ENCODE measurements at regions not wholly inside any gene's neighbourhood (a gene's known extent, or its start where the extent isn't known, plus 50 kb on each side); places are given as distances from the start of the nearest gene placed in this dataset.
"Not testable (repeated sequence)": the region's sequence is repeated elsewhere in the genome, so short reads cannot be mapped to it uniquely, and the experiment has no call there.

DNA sequence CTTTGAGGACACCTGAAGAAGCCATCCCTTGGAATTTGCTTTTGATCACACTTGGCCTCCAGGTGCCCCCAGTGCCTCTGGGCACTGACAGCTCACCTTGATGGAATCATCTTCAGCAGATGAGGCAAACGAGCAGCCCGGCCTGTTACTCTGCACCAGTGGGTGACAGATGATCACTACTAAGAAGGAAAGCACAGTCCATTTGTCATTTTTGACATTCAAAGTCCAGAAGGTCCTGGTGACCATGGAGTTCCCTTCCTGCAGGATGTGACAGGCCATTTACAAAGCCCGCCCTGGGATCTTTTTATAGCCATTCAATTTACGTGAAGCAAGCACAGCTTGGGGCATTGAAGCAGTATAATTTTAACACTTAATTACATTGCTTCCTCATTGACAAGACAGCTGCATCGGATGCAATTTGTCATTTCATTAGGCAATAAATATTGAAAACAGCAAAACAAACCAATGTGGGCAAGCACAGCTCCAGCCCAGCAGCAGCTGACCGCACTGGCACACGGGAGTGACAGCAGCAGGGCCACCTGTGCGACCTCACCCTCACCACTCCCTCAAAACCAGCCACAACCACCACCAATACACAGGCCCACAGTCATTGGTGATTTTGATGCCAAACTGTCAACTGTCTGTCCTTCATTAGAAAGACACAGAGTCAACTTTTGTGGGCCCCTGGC, 76.0 kb upstream of the SLC66A3 start:
- H3K4me3 ChIP-seq (ENCODE audit: insufficient read depth, low read depth, low read length, poor library complexity, severe bottlenecking): no peak overlapping the region
- H3K27ac ChIP-seq (ENCODE audit: insufficient read depth, low read length, poor library complexity, severe bottlenecking): no peak overlapping the region
- H3K27me3 ChIP-seq (replicated peaks; ENCODE audit: control insufficient read depth, insufficient read depth, low read length, poor library complexity, severe bottlenecking): no peaks in the 10 kb centered on the region
- no peaks in the 10 kb centered on the region for H3K9me3 ChIP-seq (ENCODE audit: control insufficient read depth, low read length)
- no peaks in the 10 kb centered on the region for H3K4me1 ChIP-seq (ENCODE audit: control insufficient read depth, insufficient read depth, low read length, poor library complexity, severe bottlenecking)
- no peak for DNase-seq
- no peaks in the 10 kb centered on the region for H3K36me3 ChIP-seq (ENCODE audit: control insufficient read depth, insufficient read depth, low read length)

DNA sequence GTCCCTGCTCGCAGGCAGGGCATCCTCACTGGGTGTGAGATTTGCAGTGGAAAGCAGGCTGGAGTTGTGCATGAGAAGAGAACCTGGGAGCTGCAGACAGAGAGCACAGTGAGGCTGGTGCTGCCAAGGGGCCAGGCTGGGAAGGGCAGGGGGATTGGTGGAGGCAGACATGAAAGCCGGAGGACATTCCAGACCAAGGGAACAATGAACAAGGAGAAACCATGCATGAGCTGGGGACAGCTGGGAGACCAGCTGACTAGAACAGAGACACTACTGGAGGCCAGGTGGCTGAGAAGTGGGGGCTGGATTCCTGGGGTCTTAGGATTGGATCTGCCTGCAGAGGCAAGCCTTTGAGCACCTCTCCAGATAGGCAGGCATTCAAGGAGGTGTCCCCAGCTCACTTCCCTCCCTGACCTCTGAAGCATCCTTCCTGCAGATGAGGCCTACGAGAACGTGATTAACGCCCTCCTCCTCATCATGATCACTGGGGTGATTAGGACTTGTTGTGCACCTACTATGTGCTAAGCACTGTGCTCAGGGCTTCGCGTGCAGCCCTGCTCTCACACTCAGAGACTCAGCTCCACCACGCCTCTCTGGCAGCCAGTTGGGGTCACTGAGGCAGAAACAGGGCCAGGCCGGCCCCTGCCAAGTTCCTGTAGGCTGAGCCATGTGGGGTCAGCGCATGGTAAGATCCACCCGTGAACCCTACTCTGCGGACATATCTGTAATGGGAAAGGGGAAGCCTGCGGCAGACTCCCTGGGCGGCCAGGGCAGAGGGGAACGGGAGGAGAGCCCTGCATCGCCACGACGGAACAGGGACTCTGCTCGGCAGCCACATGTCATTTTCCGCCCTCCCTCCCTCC, 74.8 kb upstream of the SLC66A3 start:
- Histone ChIP-seq H3K4me3 (ENCODE audit: insufficient read depth, low read depth, low read length, poor library complexity, severe bottlenecking) (no peak overlapping the region), H3K9me3 (ENCODE audit: control insufficient read depth, low read length) (no peaks in the 10 kb centered on the region), H3K36me3 (ENCODE audit: control insufficient read depth, insufficient read depth, low read length) (no peaks in the 10 kb centered on the region), H3K27ac (ENCODE audit: insufficient read depth, low read length, poor library complexity, severe bottlenecking) (no peak overlapping the region), H3K27me3 (replicated peaks; ENCODE audit: control insufficient read depth, insufficient read depth, low read length, poor library complexity, severe bottlenecking) (no peaks in the 10 kb centered on the region), H3K4me1 (ENCODE audit: control insufficient read depth, insufficient read depth, low read length, poor library complexity, severe bottlenecking) (no peaks in the 10 kb centered on the region)
- no peak for DNase-seq

DNA sequence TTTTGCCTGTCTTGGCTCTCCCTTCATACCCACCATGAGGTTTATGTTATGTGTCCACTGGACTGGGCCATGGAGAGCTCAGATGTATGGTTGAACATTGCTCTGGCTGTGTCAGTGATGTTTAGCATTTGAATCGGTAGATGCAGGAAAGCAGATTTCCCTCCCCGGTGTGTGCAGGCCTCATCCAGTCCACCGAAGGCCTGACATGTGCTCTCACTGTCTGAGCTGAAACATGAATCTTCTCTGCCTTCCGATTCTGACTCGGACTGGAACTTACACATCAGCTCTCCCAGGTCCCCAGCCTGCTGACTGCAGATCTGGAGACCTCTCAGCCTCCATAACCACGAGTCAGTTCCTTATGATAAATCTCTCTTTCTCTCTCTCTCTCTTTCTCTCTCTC, 72.4 kb upstream of the SLC66A3 start:
- Histone ChIP-seq H3K27ac (ENCODE audit: insufficient read depth, low read length, poor library complexity, severe bottlenecking) (no peak overlapping the region), H3K36me3 (ENCODE audit: control insufficient read depth, insufficient read depth, low read length) (no peaks in the 10 kb centered on the region), H3K4me1 (ENCODE audit: control insufficient read depth, insufficient read depth, low read length, poor library complexity, severe bottlenecking) (no peaks in the 10 kb centered on the region), H3K9me3 (ENCODE audit: control insufficient read depth, low read length) (no peaks in the 10 kb centered on the region), H3K27me3 (replicated peaks; ENCODE audit: control insufficient read depth, insufficient read depth, low read length, poor library complexity, severe bottlenecking) (no peaks in the 10 kb centered on the region), H3K4me3 (ENCODE audit: insufficient read depth, low read depth, low read length, poor library complexity, severe bottlenecking) (no peak overlapping the region)
- DNase-seq: no peak

DNA sequence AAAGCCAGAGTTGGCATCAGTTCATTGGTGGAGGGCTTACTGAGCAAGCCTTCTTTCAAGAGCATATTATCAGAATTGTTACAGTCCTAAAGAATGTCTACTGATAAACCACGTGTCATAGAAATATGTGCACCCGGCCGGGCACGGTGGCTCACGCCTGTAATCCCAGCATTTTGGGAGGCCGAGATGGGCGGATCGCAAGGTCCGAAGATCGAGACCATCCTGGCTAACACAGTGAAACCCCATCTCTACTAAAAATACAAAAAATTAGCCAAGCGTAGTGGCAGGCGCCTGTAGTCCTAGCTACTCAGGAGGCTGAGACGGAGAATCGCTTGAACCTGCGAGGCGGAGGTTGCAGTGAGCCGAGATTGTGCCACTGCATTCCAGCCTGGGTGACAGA, 66.4 kb upstream of the SLC66A3 start:
- not testable (repeated sequence) for H3K36me3 ChIP-seq (ENCODE audit: control insufficient read depth, insufficient read depth, low read length); H3K9me3 ChIP-seq (ENCODE audit: control insufficient read depth, low read length); H3K27me3 ChIP-seq (replicated peaks; ENCODE audit: control insufficient read depth, insufficient read depth, low read length, poor library complexity, severe bottlenecking); DNase-seq; H3K4me1 ChIP-seq (ENCODE audit: control insufficient read depth, insufficient read depth, low read length, poor library complexity, severe bottlenecking); H3K4me3 ChIP-seq (ENCODE audit: insufficient read depth, low read depth, low read length, poor library complexity, severe bottlenecking); H3K27ac ChIP-seq (ENCODE audit: insufficient read depth, low read length, poor library complexity, severe bottlenecking)

DNA sequence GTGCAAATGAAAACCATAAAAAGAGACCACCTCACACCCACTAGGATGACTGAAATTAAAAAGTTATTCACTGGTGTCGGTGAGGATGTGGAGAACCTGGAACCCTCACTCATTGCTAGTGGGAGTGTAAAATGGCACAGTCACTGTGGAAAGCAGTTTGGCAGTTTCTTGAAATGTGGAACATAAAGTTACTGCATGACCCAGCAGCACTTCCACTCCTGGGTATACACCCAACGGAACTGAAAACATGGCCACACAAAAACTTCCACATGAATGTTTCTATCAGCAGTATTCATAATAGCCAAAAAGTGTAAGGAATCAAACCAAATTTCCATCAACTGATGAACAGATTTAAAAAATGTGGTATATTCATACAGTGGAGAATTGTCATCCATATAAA, 65.1 kb upstream of the SLC66A3 start:
- no peaks in the 10 kb centered on the region for H3K36me3 ChIP-seq (ENCODE audit: control insufficient read depth, insufficient read depth, low read length)
- H3K27me3 ChIP-seq (replicated peaks; ENCODE audit: control insufficient read depth, insufficient read depth, low read length, poor library complexity, severe bottlenecking): no peaks in the 10 kb centered on the region
- no peak for DNase-seq
- no peaks in the 10 kb centered on the region for H3K4me1 ChIP-seq (ENCODE audit: control insufficient read depth, insufficient read depth, low read length, poor library complexity, severe bottlenecking)
- H3K27ac ChIP-seq (ENCODE audit: insufficient read depth, low read length, poor library complexity, severe bottlenecking): no peak overlapping the region
- no peak overlapping the region for H3K4me3 ChIP-seq (ENCODE audit: insufficient read depth, low read depth, low read length, poor library complexity, severe bottlenecking)
- no peaks in the 10 kb centered on the region for H3K9me3 ChIP-seq (ENCODE audit: control insufficient read depth, low read length)

DNA sequence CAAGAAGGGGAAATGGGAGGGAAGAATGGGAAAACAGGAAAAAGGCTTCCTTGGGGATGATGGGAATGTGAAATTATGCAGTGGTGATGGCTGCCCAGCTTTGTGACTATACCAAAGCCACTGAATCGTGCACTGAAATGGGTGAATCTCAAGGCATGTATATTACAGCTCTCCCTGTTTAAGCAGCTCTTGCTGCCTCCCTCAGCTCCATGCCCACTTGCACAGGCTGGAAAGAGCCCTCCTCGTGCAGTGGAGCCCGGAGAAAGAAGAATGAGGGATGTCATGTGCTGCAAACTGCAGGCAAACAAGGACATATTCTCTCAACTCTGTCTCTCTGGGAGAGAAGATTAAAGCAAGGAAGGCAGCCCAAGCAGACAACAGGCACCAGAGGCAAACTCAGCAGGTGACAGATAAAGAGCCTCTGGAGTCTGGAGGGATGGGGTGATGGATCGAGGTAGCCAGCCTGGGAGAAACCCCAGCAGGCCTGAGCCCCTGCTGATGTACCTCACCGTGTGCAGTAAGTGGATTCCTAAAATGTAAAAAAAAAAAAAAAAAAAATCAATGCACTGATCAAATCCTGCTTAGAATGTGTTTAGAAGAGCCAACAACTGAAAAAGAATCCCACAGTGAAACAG, 62.4 kb upstream of the SLC66A3 start:
- no peak overlapping the region for H3K4me3 ChIP-seq (ENCODE audit: insufficient read depth, low read depth, low read length, poor library complexity, severe bottlenecking)
- no peaks in the 10 kb centered on the region for H3K36me3 ChIP-seq (ENCODE audit: control insufficient read depth, insufficient read depth, low read length)
- H3K27me3 ChIP-seq (replicated peaks; ENCODE audit: control insufficient read depth, insufficient read depth, low read length, poor library complexity, severe bottlenecking): no peaks in the 10 kb centered on the region
- H3K9me3 ChIP-seq (ENCODE audit: control insufficient read depth, low read length): no peaks in the 10 kb centered on the region
- no peak overlapping the region for H3K27ac ChIP-seq (ENCODE audit: insufficient read depth, low read length, poor library complexity, severe bottlenecking)
- no peaks in the 10 kb centered on the region for H3K4me1 ChIP-seq (ENCODE audit: control insufficient read depth, insufficient read depth, low read length, poor library complexity, severe bottlenecking)
- no peak for DNase-seq

DNA sequence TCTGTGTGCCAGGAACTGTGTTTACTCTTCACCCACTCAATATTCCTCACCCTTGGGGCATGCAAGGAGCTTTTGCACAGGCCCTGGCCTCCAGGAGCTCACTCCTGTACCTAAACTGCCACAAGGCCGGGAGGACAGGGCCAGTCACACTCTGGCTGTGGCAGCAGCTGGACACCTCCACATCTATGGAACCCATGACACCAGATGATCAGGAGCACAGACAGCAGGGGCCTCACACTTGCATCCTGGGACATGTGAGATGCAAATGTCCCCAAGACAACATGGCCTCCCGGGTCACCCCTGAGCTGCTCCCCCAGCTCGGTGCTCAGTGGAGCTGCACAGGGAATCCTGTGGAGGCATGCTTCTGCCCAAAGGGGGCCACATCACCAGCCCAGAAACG, 61.8 kb upstream of the SLC66A3 start:
- Histone ChIP-seq H3K36me3 (ENCODE audit: control insufficient read depth, insufficient read depth, low read length) (no peaks in the 10 kb centered on the region), H3K27ac (ENCODE audit: insufficient read depth, low read length, poor library complexity, severe bottlenecking) (no peak overlapping the region), H3K9me3 (ENCODE audit: control insufficient read depth, low read length) (no peaks in the 10 kb centered on the region), H3K27me3 (replicated peaks; ENCODE audit: control insufficient read depth, insufficient read depth, low read length, poor library complexity, severe bottlenecking) (no peaks in the 10 kb centered on the region), H3K4me1 (ENCODE audit: control insufficient read depth, insufficient read depth, low read length, poor library complexity, severe bottlenecking) (no peaks in the 10 kb centered on the region), H3K4me3 (ENCODE audit: insufficient read depth, low read depth, low read length, poor library complexity, severe bottlenecking) (no peak overlapping the region)
- DNase-seq: no peak

GRCh38 chr2:11094021-11094810, 61.1 kb upstream of the SLC66A3 start:
- DNase-seq: no peak
- H3K4me1 ChIP-seq (ENCODE audit: control insufficient read depth, insufficient read depth, low read length, poor library complexity, severe bottlenecking): no peaks in the 10 kb centered on the region
- no peaks in the 10 kb centered on the region for H3K9me3 ChIP-seq (ENCODE audit: control insufficient read depth, low read length)
- H3K27ac ChIP-seq (ENCODE audit: insufficient read depth, low read length, poor library complexity, severe bottlenecking): no peak overlapping the region
- no peaks in the 10 kb centered on the region for H3K27me3 ChIP-seq (replicated peaks; ENCODE audit: control insufficient read depth, insufficient read depth, low read length, poor library complexity, severe bottlenecking)
- H3K36me3 ChIP-seq (ENCODE audit: control insufficient read depth, insufficient read depth, low read length): no peaks in the 10 kb centered on the region
- no peak overlapping the region for H3K4me3 ChIP-seq (ENCODE audit: insufficient read depth, low read depth, low read length, poor library complexity, severe bottlenecking)

DNA sequence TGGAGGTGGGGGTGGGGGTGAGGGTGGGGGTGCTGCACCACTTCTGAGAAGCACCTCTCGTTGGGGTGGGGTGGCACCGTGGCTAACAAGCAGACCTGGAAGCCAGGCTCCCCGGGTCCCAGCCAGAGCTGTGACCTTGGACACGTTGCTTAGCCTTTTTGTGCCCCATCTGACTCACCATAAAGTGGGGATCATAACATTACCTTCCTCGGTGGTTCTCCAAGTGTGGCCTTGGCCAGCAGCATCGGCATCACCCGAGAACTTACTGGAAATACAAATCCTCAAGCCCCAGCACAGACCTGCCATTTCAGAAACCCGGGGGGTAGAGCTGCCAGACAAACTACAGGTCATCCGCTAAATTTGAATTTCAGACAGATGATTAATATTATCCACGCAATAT, 58.7 kb upstream of the SLC66A3 start:
- H3K4me1 ChIP-seq (ENCODE audit: control insufficient read depth, insufficient read depth, low read length, poor library complexity, severe bottlenecking): no peaks in the 10 kb centered on the region
- H3K4me3 ChIP-seq (ENCODE audit: insufficient read depth, low read depth, low read length, poor library complexity, severe bottlenecking): no peak overlapping the region
- no peaks in the 10 kb centered on the region for H3K36me3 ChIP-seq (ENCODE audit: control insufficient read depth, insufficient read depth, low read length)
- no peak overlapping the region for H3K27ac ChIP-seq (ENCODE audit: insufficient read depth, low read length, poor library complexity, severe bottlenecking)
- no peak for DNase-seq
- H3K27me3 ChIP-seq (replicated peaks; ENCODE audit: control insufficient read depth, insufficient read depth, low read length, poor library complexity, severe bottlenecking): no peaks in the 10 kb centered on the region
- H3K9me3 ChIP-seq (ENCODE audit: control insufficient read depth, low read length): no peaks in the 10 kb centered on the region

Data from effector memory CD4-positive, alpha-beta T cell (primary cell).